ENCODE measurements at regions not wholly inside any gene's neighbourhood (a gene's known extent, or its start where the extent isn't known, plus 50 kb on each side); places are given as distances from the start of the nearest gene placed in this dataset.

GRCh38 chr5:25881318-25882036 is 1156.9 kb downstream of the CDH9 start:
- TF ChIP-seq LEF1 (IDR thresholded peaks at IDR 0.05; ENCODE audit: borderline replicate concordance) (no peak), BHLHE40 (IDR thresholded peaks at IDR 0.05; ENCODE audit: borderline replicate concordance) (no peak), ELF4 (IDR thresholded peaks at IDR 0.05) (no peak), FOXA1 (IDR thresholded peaks at IDR 0.05) (no peak), PKNOX1 (IDR thresholded peaks at IDR 0.05) (no peak), TARDBP (IDR thresholded peaks at IDR 0.05) (no peak), ARNT (IDR thresholded peaks at IDR 0.05) (no peak), NFRKB (IDR thresholded peaks at IDR 0.05) (no peak), ZNF384 (IDR thresholded peaks at IDR 0.05) (no peak), FOXM1 (IDR thresholded peaks at IDR 0.05; ENCODE audit: borderline replicate concordance) (no peak), L3MBTL2 (conservative IDR thresholded peaks at IDR 0.05) (no peak)
- ChIA-PET POLR2A (no interaction called here), CTCF (no interaction called here)
- DNase-seq (ENCODE audit: extremely low spot score) = no peak

- TF ChIP-seq NFRKB (IDR thresholded peaks at IDR 0.05) (no peak), HDGF (IDR thresholded peaks at IDR 0.05; ENCODE audit: borderline replicate concordance) (no peak), FOXM1 (IDR thresholded peaks at IDR 0.05; ENCODE audit: borderline replicate concordance) (no peak), L3MBTL2 (conservative IDR thresholded peaks at IDR 0.05) (no peak), TARDBP (IDR thresholded peaks at IDR 0.05) (no peak), ARNT (IDR thresholded peaks at IDR 0.05) (no peak), CTBP1 (IDR thresholded peaks at IDR 0.05; ENCODE audit: borderline replicate concordance) (no peak), ELF4 (IDR thresholded peaks at IDR 0.05) (no peak), LEF1 (IDR thresholded peaks at IDR 0.05; ENCODE audit: borderline replicate concordance) (no peak), SUZ12 (IDR thresholded peaks at IDR 0.05) (no peak), SP1 (IDR thresholded peaks at IDR 0.05) (no peak), FOXK2 (IDR thresholded peaks at IDR 0.05) (no peak), FOXA1 (IDR thresholded peaks at IDR 0.05) (no peak), BHLHE40 (IDR thresholded peaks at IDR 0.05; ENCODE audit: borderline replicate concordance) (no peak), ZNF384 (IDR thresholded peaks at IDR 0.05) (no peak), PKNOX1 (IDR thresholded peaks at IDR 0.05) (no peak)
- CTCF ChIA-PET = no interaction called here
- POLR2A ChIA-PET = no interaction called here
- DNase-seq (ENCODE audit: extremely low spot score) = no peak
These were observed 1174.6 kb downstream of the CDH9 start for GRCh38 chr5:25863811-25864210.

GRCh38 chr5:25862276-25862675 is 1176.1 kb downstream of the CDH9 start:
- no peak for DNase-seq (ENCODE audit: extremely low spot score)
- CTCF ChIA-PET = interaction anchor here (0.7 kb wide), 1 partner anchor 1689 kb away, joined by 3 read pairs; no protein-coding TSS in a partner anchor

DNA sequence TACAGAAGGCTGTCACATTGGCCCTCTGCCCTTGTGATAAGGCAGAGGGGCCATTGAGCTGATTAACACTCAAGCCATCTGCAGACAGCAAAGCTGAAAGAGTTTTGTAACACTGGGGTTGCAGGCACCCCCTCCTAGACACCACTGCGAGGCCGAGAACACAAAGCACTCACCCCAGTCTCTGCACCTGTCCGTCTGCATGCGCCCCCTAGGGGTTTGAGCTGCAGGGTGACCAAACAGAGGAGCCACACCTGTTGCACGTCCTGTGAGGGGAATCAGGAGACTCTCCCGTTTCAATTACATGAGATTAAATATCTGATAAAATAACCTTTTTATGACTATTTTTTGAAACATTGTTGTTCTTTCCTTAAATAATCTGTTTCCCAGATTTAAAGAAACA is 1180.4 kb downstream of the CDH9 start:
- TF ChIP-seq NFRKB (IDR thresholded peaks at IDR 0.05) (no peak), FOXA1 (IDR thresholded peaks at IDR 0.05) (no peak), L3MBTL2 (conservative IDR thresholded peaks at IDR 0.05) (no peak), SP1 (IDR thresholded peaks at IDR 0.05) (no peak), CTBP1 (IDR thresholded peaks at IDR 0.05; ENCODE audit: borderline replicate concordance) (no peak), FOXK2 (IDR thresholded peaks at IDR 0.05) (no peak), PKNOX1 (IDR thresholded peaks at IDR 0.05) (no peak), TARDBP (IDR thresholded peaks at IDR 0.05) (no peak), HDGF (IDR thresholded peaks at IDR 0.05; ENCODE audit: borderline replicate concordance) (no peak), ARNT (IDR thresholded peaks at IDR 0.05) (no peak), BHLHE40 (IDR thresholded peaks at IDR 0.05; ENCODE audit: borderline replicate concordance) (no peak), ZNF384 (IDR thresholded peaks at IDR 0.05) (no peak), ELF4 (IDR thresholded peaks at IDR 0.05) (no peak), LEF1 (IDR thresholded peaks at IDR 0.05; ENCODE audit: borderline replicate concordance) (no peak), SUZ12 (IDR thresholded peaks at IDR 0.05) (no peak), FOXM1 (IDR thresholded peaks at IDR 0.05; ENCODE audit: borderline replicate concordance) (no peak)
- ChIA-PET CTCF (interaction anchor here (0.6 kb wide), 3 partner anchors 15 to 1666 kb away, joined by 3 to 5 read pairs (median 3); no protein-coding TSS in a partner anchor), POLR2A (no interaction called here)
- peak; percentile 10 for DNase-seq (ENCODE audit: extremely low spot score)

More at GRCh38 chr5:25862276-25862675, 1176.1 kb downstream of the CDH9 start:
- POLR2A ChIA-PET = no interaction called here
- TF ChIP-seq ELF4 (IDR thresholded peaks at IDR 0.05) (no peak), ZNF384 (IDR thresholded peaks at IDR 0.05) (no peak), LEF1 (IDR thresholded peaks at IDR 0.05; ENCODE audit: borderline replicate concordance) (no peak), SP1 (IDR thresholded peaks at IDR 0.05) (no peak), CTBP1 (IDR thresholded peaks at IDR 0.05; ENCODE audit: borderline replicate concordance) (no peak), ARNT (IDR thresholded peaks at IDR 0.05) (no peak), SUZ12 (IDR thresholded peaks at IDR 0.05) (no peak), FOXA1 (IDR thresholded peaks at IDR 0.05) (no peak), NFRKB (IDR thresholded peaks at IDR 0.05) (no peak), HDGF (IDR thresholded peaks at IDR 0.05; ENCODE audit: borderline replicate concordance) (no peak), TARDBP (IDR thresholded peaks at IDR 0.05) (no peak), PKNOX1 (IDR thresholded peaks at IDR 0.05) (no peak), L3MBTL2 (conservative IDR thresholded peaks at IDR 0.05) (no peak), FOXM1 (IDR thresholded peaks at IDR 0.05; ENCODE audit: borderline replicate concordance) (no peak), FOXK2 (IDR thresholded peaks at IDR 0.05) (no peak), BHLHE40 (IDR thresholded peaks at IDR 0.05; ENCODE audit: borderline replicate concordance) (no peak)

GRCh38 chr5:25851301-25851700 is 1187.1 kb downstream of the CDH9 start:
- ChIA-PET POLR2A (no interaction called here), CTCF (no interaction called here)
- TF ChIP-seq BHLHE40 (IDR thresholded peaks at IDR 0.05; ENCODE audit: borderline replicate concordance) (no peak), ELF4 (IDR thresholded peaks at IDR 0.05) (no peak), SP1 (IDR thresholded peaks at IDR 0.05) (no peak), LEF1 (IDR thresholded peaks at IDR 0.05; ENCODE audit: borderline replicate concordance) (no peak), NFRKB (IDR thresholded peaks at IDR 0.05) (no peak)
- DNase-seq (ENCODE audit: extremely low spot score) = no peak

Measured in HEK293T (cell line).